A549 (cell line): ENCODE measurements at regions not wholly inside any gene's neighbourhood (a gene's known extent, or its start where the extent isn't known, plus 50 kb on each side); places are given as distances from the start of the nearest gene placed in this dataset.

Source experiments
- ATAC-seq, 2 experiments: fragments of 200-7000 bp in 1 of 2; fragments of >200 bp in 1 of 2; cut with Nextera tagmentation in 1 of 2; cut with Tn5 transposase in 1 of 2; 3 replicates each; pipeline versions ENCODE4 v1.8.0 to v1.9.1; 2018 to 2020; ENCODE audit warnings: mild to moderate bottlenecking in 1 of 2, moderate library complexity in 1 of 2
- CTCF ChIA-PET: fragments of 300-600 bp; sonication (Branson Sonifier 250); formaldehyde crosslinking; extraction: SDS; loops from one replicate; lab custom pipeline; 2021; ENCODE audit warnings: antibody characterized with exemption, inconsistent platforms; lab: Yijun Ruan, JAX
- POLR2A ChIA-PET: fragments of 350-600 bp; formaldehyde crosslinking; extraction: SDS; loops from one replicate; lab custom pipeline; 2021; ENCODE audit warnings: antibody characterized with exemption, inconsistent platforms; lab: Yijun Ruan, JAX
- DNase-seq, 2 experiments: peaks; one replicate each; pipeline versions ENCODE4 v3.0.0 to v3.0.0-alpha.2; 2011 to 2016; ENCODE audit warnings: low read depth in 1 of 2, low spot score in 1 of 2
- FAIRE-seq: peaks from 2 replicates; lab custom pipeline; 2011; peaks lifted over from hg19 to GRCh38; lab: Jason Lieb, UNC
- H3K27ac ChIP-seq, 2 experiments: fragments of >200 bp; sonication (Bioruptor Twin); formaldehyde crosslinking; 3 replicates each; pipeline ENCODE4 v1.5.1; 2016 to 2017
- H3K4me1 ChIP-seq: fragments of >200 bp; sonication (Bioruptor Twin); formaldehyde crosslinking; 3 replicates; pipeline ENCODE4 v1.6.1; 2016
- H3K4me2 ChIP-seq: fragments of >200 bp; sonication (Bioruptor Twin); formaldehyde crosslinking; 3 replicates; pipeline ENCODE4 v1.6.1; 2016
- H3K4me3 ChIP-seq: fragments of >200 bp; sonication (Bioruptor Twin); formaldehyde crosslinking; 3 replicates; pipeline ENCODE4 v1.5.1; 2016
- H3K9me3 ChIP-seq: fragments of >200 bp; sonication (Bioruptor Twin); formaldehyde crosslinking; 3 replicates; pipeline ENCODE4 v1.6.1; 2016
- BHLHE40 ChIP-seq: IDR thresholded peaks from 2 replicates; pipeline ENCODE4 v1.6.1; 2012; ENCODE audit warnings: low read depth, low read length, inconsistent platforms
- CBX2 ChIP-seq: fragments of 200-600 bp; sonication (generic); IDR thresholded peaks from 2 replicates; pipeline ENCODE4 v1.6.1; 2016; ENCODE audit warnings: low read depth, mild to moderate bottlenecking, borderline replicate concordance
- CBX8 ChIP-seq: fragments of 200-600 bp; sonication (generic); IDR thresholded peaks from 2 replicates; pipeline ENCODE4 v1.6.1; 2016
- CEBPB ChIP-seq, 2 experiments: fragments of >200 bp in 1 of 2; sonication (Bioruptor Twin) in 1 of 2; formaldehyde crosslinking in 1 of 2; IDR thresholded peaks; 2 replicates each; pipeline ENCODE4 v1.6.1; 2012 to 2016
- CHD2 ChIP-seq: fragments of 150-350 bp; IDR thresholded peaks from 2 replicates; pipeline ENCODE4 v1.6.1; 2014; ENCODE audit warnings: low read length; ENCODE audit not compliant: partially characterized antibody
- GATA3 ChIP-seq: IDR thresholded peaks from 2 replicates; pipeline ENCODE4 v1.6.1; 2012; ENCODE audit warnings: borderline replicate concordance
- HDAC2 ChIP-seq: fragments of 200-600 bp; sonication (generic); IDR thresholded peaks from 2 replicates; pipeline ENCODE4 v1.6.1; 2016
- HOXB13 ChIP-seq: fragments of 250-450 bp; sonication (Bioruptor Pico); IDR thresholded peaks from 2 replicates; pipeline ENCODE4 v1.5.0; 2020; ENCODE audit warnings: low read depth, mild to moderate bottlenecking, moderate library complexity
- HOXB5 ChIP-seq: fragments of 250-450 bp; sonication (Bioruptor Pico); IDR thresholded peaks from 2 replicates; pipeline ENCODE4 v1.5.0; 2020; ENCODE audit warnings: mild to moderate bottlenecking, moderate library complexity
- JUN ChIP-seq, 2 experiments: fragments of >200 bp; sonication (Bioruptor Twin); formaldehyde crosslinking; IDR thresholded peaks; 2 replicates in 1 of 2; 3 replicates in 1 of 2; pipeline ENCODE4 v1.6.1; 2016 to 2017
- JUNB ChIP-seq: fragments of >200 bp; sonication (Bioruptor Twin); formaldehyde crosslinking; IDR thresholded peaks from 2 replicates; pipeline ENCODE4 v1.6.1; 2016
- MAZ ChIP-seq: fragments of 150-350 bp; IDR thresholded peaks from 2 replicates; pipeline ENCODE4 v1.6.1; 2014; ENCODE audit warnings: antibody characterized with exemption, low read depth, low read length, borderline replicate concordance
- MYC ChIP-seq: IDR thresholded peaks from 2 replicates; pipeline ENCODE4 v1.6.1; 2012; ENCODE audit warnings: mild to moderate bottlenecking, inconsistent platforms, low read length, improper control_type of control experiment, borderline replicate concordance
- NPAS2 ChIP-seq: fragments of 250-450 bp; sonication (Bioruptor Pico); IDR thresholded peaks from 2 replicates; pipeline ENCODE4 v1.8.0; 2022; ENCODE audit warnings: mild to moderate bottlenecking, moderate library complexity, borderline replicate concordance
- PHF8 ChIP-seq: fragments of 200-600 bp; sonication (generic); IDR thresholded peaks from 2 replicates; pipeline ENCODE4 v1.6.1; 2016; ENCODE audit warnings: low read depth, mild to moderate bottlenecking, antibody characterized with exemption, moderate library complexity, borderline replicate concordance
- POLR2AphosphoS2 ChIP-seq: conservative IDR thresholded peaks from 2 replicates; pipeline ENCODE4 v1.6.1; 2012; ENCODE audit warnings: low read length, improper control_type of control experiment, inconsistent platforms
- RNF2 ChIP-seq: fragments of 200-600 bp; sonication (generic); IDR thresholded peaks from 2 replicates; pipeline ENCODE4 v1.6.1; 2016; ENCODE audit warnings: low read depth, mild to moderate bottlenecking, antibody characterized with exemption, moderate library complexity, borderline replicate concordance
- TFCP2L1 ChIP-seq: fragments of 250-450 bp; sonication (Bioruptor Pico); IDR thresholded peaks from 2 replicates; pipeline ENCODE4 v1.5.0; 2021; ENCODE audit warnings: mild to moderate bottlenecking
- ZC3H11A ChIP-seq: fragments of 450-650 bp; IDR thresholded peaks from 2 replicates; pipeline ENCODE4 v1.6.1; 2014; ENCODE audit warnings: antibody characterized with exemption, mild to moderate bottlenecking
- ZNF302 ChIP-seq: fragments of 250-450 bp; sonication (Bioruptor Pico); IDR thresholded peaks from 2 replicates; pipeline ENCODE4 v1.9.0; 2021; ENCODE audit warnings: inconsistent platforms, mild to moderate bottlenecking, moderate library complexity
- WGBS: methylation state at CpG from one replicate; pipeline ENCODE4 v1.1.6; 2017; ENCODE audit errors: missing lambda C conversion rate; 5-methylcytosine and 5-hydroxymethylcytosine counted together
- TF ChIP-seq, protein P1 (sequence below): IDR thresholded peaks from 2 replicates; pipeline ENCODE4 v1.6.1; 2012
- TF ChIP-seq, protein P2 (sequence below): fragments of 200-600 bp; sonication (generic); IDR thresholded peaks from 2 replicates; pipeline ENCODE4 v1.6.1; 2016; ENCODE audit warnings: antibody characterized with exemption, mild to moderate bottlenecking, moderate library complexity
- TF ChIP-seq, protein P3 (sequence below): IDR thresholded peaks from 2 replicates; pipeline ENCODE4 v1.6.1; 2012; ENCODE audit warnings: low read depth, borderline replicate concordance
- TF ChIP-seq, protein P4 (sequence below): fragments of >200 bp; sonication (Bioruptor Twin); formaldehyde crosslinking; IDR thresholded peaks from 3 replicates; pipeline ENCODE4 v1.5.1; 2016
- TF ChIP-seq, protein P5 (sequence below): fragments of 250-450 bp; sonication (Bioruptor Pico); IDR thresholded peaks from 2 replicates; pipeline ENCODE4 v1.5.0; 2020; ENCODE audit warnings: low read depth, mild to moderate bottlenecking, moderate library complexity

DNA sequence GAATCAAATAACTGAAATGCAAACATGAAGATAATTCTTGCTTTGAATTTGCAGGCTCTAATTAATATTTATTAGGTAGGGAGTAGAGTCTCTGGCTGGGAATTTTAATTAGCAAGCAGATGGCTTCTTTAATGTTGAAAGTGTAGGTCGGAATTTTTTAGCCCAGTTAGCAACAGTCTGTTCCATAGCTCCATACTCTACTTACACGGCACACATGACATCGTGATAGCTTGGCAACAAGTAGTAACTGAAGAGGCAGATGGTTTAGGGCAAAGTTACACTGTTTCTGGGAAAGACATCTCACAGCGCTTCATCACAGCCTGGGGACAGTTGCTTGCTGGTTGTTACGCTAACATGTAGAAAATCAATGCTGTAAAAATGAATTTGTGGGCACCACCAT lies 710.7 kb downstream of the GALC start:
- WGBS = 11% methylated on average over 5 of the region's 5 CpGs

DNA sequence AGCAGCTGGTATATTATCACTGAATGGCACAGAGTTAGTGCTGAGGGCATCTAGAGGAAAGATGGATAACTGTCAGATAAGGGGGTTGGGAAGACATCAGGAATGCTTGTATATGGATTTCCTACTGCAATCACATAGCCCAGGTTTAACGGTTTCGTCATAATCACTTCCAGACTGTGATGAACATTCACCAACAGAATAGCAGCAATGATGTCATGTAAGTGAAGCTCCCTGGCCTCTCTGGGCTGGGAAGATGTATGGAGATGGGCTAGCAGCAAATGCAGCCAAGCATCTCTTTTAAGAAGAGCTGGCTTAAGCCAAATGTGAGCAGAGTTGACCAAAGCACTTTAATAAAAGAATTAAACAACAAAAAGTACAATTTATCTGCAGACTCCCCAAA lies 714.6 kb downstream of the GALC start:
- no peak overlapping the region for H3K4me3 ChIP-seq
- WGBS = 0% methylated on average over 2 of the region's 2 CpGs
- no peak for FAIRE-seq
- ChIA-PET CTCF (no interaction called here), POLR2A (no interaction called here)
- DNase-seq = no peak
- no peaks in the 10 kb centered on the region for H3K4me1 ChIP-seq
- TF ChIP-seq, protein P1, sequence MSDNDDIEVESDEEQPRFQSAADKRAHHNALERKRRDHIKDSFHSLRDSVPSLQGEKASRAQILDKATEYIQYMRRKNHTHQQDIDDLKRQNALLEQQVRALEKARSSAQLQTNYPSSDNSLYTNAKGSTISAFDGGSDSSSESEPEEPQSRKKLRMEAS = no peak
- TF ChIP-seq, protein P2, sequence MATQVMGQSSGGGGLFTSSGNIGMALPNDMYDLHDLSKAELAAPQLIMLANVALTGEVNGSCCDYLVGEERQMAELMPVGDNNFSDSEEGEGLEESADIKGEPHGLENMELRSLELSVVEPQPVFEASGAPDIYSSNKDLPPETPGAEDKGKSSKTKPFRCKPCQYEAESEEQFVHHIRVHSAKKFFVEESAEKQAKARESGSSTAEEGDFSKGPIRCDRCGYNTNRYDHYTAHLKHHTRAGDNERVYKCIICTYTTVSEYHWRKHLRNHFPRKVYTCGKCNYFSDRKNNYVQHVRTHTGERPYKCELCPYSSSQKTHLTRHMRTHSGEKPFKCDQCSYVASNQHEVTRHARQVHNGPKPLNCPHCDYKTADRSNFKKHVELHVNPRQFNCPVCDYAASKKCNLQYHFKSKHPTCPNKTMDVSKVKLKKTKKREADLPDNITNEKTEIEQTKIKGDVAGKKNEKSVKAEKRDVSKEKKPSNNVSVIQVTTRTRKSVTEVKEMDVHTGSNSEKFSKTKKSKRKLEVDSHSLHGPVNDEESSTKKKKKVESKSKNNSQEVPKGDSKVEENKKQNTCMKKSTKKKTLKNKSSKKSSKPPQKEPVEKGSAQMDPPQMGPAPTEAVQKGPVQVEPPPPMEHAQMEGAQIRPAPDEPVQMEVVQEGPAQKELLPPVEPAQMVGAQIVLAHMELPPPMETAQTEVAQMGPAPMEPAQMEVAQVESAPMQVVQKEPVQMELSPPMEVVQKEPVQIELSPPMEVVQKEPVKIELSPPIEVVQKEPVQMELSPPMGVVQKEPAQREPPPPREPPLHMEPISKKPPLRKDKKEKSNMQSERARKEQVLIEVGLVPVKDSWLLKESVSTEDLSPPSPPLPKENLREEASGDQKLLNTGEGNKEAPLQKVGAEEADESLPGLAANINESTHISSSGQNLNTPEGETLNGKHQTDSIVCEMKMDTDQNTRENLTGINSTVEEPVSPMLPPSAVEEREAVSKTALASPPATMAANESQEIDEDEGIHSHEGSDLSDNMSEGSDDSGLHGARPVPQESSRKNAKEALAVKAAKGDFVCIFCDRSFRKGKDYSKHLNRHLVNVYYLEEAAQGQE = no peak
- TF ChIP-seq CEBPB (IDR thresholded peaks at IDR 0.05) = no peak
- no peak for TF ChIP-seq RNF2
- TF ChIP-seq, protein P3, sequence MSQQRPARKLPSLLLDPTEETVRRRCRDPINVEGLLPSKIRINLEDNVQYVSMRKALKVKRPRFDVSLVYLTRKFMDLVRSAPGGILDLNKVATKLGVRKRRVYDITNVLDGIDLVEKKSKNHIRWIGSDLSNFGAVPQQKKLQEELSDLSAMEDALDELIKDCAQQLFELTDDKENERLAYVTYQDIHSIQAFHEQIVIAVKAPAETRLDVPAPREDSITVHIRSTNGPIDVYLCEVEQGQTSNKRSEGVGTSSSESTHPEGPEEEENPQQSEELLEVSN = no peak
- TF ChIP-seq ZNF302 (CRISPR knock-in tag) = no peak
- no peak for TF ChIP-seq HOXB13 (CRISPR knock-in tag)
- no peak for TF ChIP-seq TFCP2L1
- no peak for TF ChIP-seq CBX8
- no peak for TF ChIP-seq BHLHE40
- TF ChIP-seq CHD2 = no peak
- TF ChIP-seq NPAS2 (CRISPR knock-in tag) = no peak
- no peak for TF ChIP-seq ZC3H11A
- no peak for TF ChIP-seq JUN (IDR thresholded peaks at IDR 0.05)
- TF ChIP-seq, protein P4, sequence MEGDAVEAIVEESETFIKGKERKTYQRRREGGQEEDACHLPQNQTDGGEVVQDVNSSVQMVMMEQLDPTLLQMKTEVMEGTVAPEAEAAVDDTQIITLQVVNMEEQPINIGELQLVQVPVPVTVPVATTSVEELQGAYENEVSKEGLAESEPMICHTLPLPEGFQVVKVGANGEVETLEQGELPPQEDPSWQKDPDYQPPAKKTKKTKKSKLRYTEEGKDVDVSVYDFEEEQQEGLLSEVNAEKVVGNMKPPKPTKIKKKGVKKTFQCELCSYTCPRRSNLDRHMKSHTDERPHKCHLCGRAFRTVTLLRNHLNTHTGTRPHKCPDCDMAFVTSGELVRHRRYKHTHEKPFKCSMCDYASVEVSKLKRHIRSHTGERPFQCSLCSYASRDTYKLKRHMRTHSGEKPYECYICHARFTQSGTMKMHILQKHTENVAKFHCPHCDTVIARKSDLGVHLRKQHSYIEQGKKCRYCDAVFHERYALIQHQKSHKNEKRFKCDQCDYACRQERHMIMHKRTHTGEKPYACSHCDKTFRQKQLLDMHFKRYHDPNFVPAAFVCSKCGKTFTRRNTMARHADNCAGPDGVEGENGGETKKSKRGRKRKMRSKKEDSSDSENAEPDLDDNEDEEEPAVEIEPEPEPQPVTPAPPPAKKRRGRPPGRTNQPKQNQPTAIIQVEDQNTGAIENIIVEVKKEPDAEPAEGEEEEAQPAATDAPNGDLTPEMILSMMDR = no peak
- no peak for TF ChIP-seq POLR2AphosphoS2
- no peak for TF ChIP-seq GATA3
- TF ChIP-seq CBX2 = no peak
- no peak for TF ChIP-seq PHF8
- TF ChIP-seq JUNB = no peak
- H3K9me3 ChIP-seq = no peaks in the 10 kb centered on the region
- no peak overlapping the region for H3K4me2 ChIP-seq
- ATAC-seq = no peak
- no peak overlapping the region for H3K27ac ChIP-seq

More for the DNA sequence above, 710.7 kb downstream of the GALC start:
- POLR2A ChIA-PET = no interaction called here
- FAIRE-seq (no peak), DNase-seq (no peak), ATAC-seq (no peak)
- no peak overlapping the region for H3K4me2 ChIP-seq
- CTCF ChIA-PET = no interaction called here
- H3K9me3 ChIP-seq = no peaks in the 10 kb centered on the region; the same call in 2 of the 3 replicates
- H3K4me1 ChIP-seq = no peaks in the 10 kb centered on the region
- TF ChIP-seq MYC (no peak), HDAC2 (no peak), MAZ (no peak), CEBPB (IDR thresholded peaks at IDR 0.05) (no peak), HOXB13 (CRISPR knock-in tag) (no peak), HOXB5 (CRISPR knock-in tag) (no peak)
- TF ChIP-seq, protein P5, sequence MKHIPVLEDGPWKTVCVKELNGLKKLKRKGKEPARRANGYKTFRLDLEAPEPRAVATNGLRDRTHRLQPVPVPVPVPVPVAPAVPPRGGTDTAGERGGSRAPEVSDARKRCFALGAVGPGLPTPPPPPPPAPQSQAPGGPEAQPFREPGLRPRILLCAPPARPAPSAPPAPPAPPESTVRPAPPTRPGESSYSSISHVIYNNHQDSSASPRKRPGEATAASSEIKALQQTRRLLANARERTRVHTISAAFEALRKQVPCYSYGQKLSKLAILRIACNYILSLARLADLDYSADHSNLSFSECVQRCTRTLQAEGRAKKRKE = no peak
- H3K27ac ChIP-seq = no peak overlapping the region
- no peak overlapping the region for H3K4me3 ChIP-seq
